ENCODE measurements at regions not wholly inside any gene's neighbourhood (a gene's known extent, or its start where the extent isn't known, plus 50 kb on each side); places are given as distances from the start of the nearest gene placed in this dataset.

GRCh38 chr13:104086210-104086609 is 1020.0 kb upstream of the SLC10A2 start:
- Histone ChIP-seq H3K4me3 (ENCODE audit: low read depth, low read length) (no peak overlapping the region), H3K27ac (ENCODE audit: insufficient read depth, low read length, poor library complexity, severe bottlenecking) (no peak overlapping the region), H3K27me3 (ENCODE audit: control insufficient read depth, insufficient read depth, low read length) (no peaks in the 10 kb centered on the region), H3K9me3 (ENCODE audit: control insufficient read depth in 2 of 2, low read length in 2 of 2) (peaks cover 6 to 8% of the 10 kb centered on the region in 2 experiments), H3K4me1 (ENCODE audit: control insufficient read depth, insufficient read depth, low read length, poor library complexity, severe bottlenecking) (no peaks in the 10 kb centered on the region), H3K36me3 (ENCODE audit: control insufficient read depth, insufficient read depth, low read length) (no peaks in the 10 kb centered on the region)
- Mint-ChIP-seq H3K36me3 (no peaks in the 10 kb centered on the region), H3K27me3 (no peaks in the 10 kb centered on the region), H3K9me3 (peaks cover 0 to 31% (median 8%) of the 10 kb centered on the region in 7 donors), H3K4me1 (no peaks in the 10 kb centered on the region), H3K27ac (no peak overlapping the region), H3K4me3 (no peak overlapping the region)
- ATAC-seq (ENCODE audit: low read depth in 2 of 2) (no peak), DNase-seq (no peak)

GRCh38 chr13:104085611-104086010 is 1019.4 kb upstream of the SLC10A2 start:
- H3K27ac ChIP-seq (ENCODE audit: insufficient read depth, low read length, poor library complexity, severe bottlenecking) = no peak overlapping the region
- no peak overlapping the region for H3K27ac Mint-ChIP-seq
- ATAC-seq (ENCODE audit: low read depth in 2 of 2) (no peak), DNase-seq (no peak)
- H3K4me1 Mint-ChIP-seq = no peaks in the 10 kb centered on the region
- no peaks in the 10 kb centered on the region for H3K27me3 ChIP-seq (ENCODE audit: control insufficient read depth, insufficient read depth, low read length)
- H3K36me3 ChIP-seq (ENCODE audit: control insufficient read depth, insufficient read depth, low read length) = no peaks in the 10 kb centered on the region
- peaks cover 6 to 8% of the 10 kb centered on the region in 2 experiments for H3K9me3 ChIP-seq (ENCODE audit: control insufficient read depth in 2 of 2, low read length in 2 of 2)
- no peak overlapping the region for H3K4me3 Mint-ChIP-seq
- H3K36me3 Mint-ChIP-seq = no peaks in the 10 kb centered on the region
- no peaks in the 10 kb centered on the region for H3K27me3 Mint-ChIP-seq
- H3K9me3 Mint-ChIP-seq = peaks cover 0 to 27% (median 8%) of the 10 kb centered on the region in 7 donors
- H3K4me1 ChIP-seq (ENCODE audit: control insufficient read depth, insufficient read depth, low read length, poor library complexity, severe bottlenecking) = no peaks in the 10 kb centered on the region
- no peak overlapping the region for H3K4me3 ChIP-seq (ENCODE audit: low read depth, low read length)

GRCh38 chr13:104074326-104074725 is 1008.1 kb upstream of the SLC10A2 start:
- no peaks in the 10 kb centered on the region for H3K4me1 Mint-ChIP-seq
- no peaks in the 10 kb centered on the region for H3K36me3 Mint-ChIP-seq
- Histone ChIP-seq H3K4me3 (ENCODE audit: low read depth, low read length) (no peak overlapping the region), H3K4me1 (ENCODE audit: control insufficient read depth, insufficient read depth, low read length, poor library complexity, severe bottlenecking) (no peaks in the 10 kb centered on the region), H3K27ac (ENCODE audit: insufficient read depth, low read length, poor library complexity, severe bottlenecking) (no peak overlapping the region), H3K9me3 (ENCODE audit: control insufficient read depth in 2 of 2, low read length in 2 of 2) (peaks cover 0 to 4% of the 10 kb centered on the region in 2 experiments), H3K36me3 (ENCODE audit: control insufficient read depth, insufficient read depth, low read length) (no peaks in the 10 kb centered on the region), H3K27me3 (ENCODE audit: control insufficient read depth, insufficient read depth, low read length) (no peaks in the 10 kb centered on the region)
- H3K4me3 Mint-ChIP-seq = no peak overlapping the region
- H3K9me3 Mint-ChIP-seq = peaks cover 0 to 31% (median 4%) of the 10 kb centered on the region in 7 donors
- ATAC-seq (ENCODE audit: low read depth in 2 of 2) (no peak), DNase-seq (no peak)
- H3K27me3 Mint-ChIP-seq = no peaks in the 10 kb centered on the region
- H3K27ac Mint-ChIP-seq = no peak overlapping the region

- Histone ChIP-seq H3K27me3 (ENCODE audit: control insufficient read depth, insufficient read depth, low read length) (no peaks in the 10 kb centered on the region), H3K9me3 (ENCODE audit: control insufficient read depth in 2 of 2, low read length in 2 of 2) (peaks cover 0 to 5% of the 10 kb centered on the region in 2 experiments), H3K4me3 (ENCODE audit: low read depth, low read length) (no peak overlapping the region), H3K4me1 (ENCODE audit: control insufficient read depth, insufficient read depth, low read length, poor library complexity, severe bottlenecking) (no peaks in the 10 kb centered on the region), H3K27ac (ENCODE audit: insufficient read depth, low read length, poor library complexity, severe bottlenecking) (no peak overlapping the region), H3K36me3 (ENCODE audit: control insufficient read depth, insufficient read depth, low read length) (no peaks in the 10 kb centered on the region)
- no peak for DNase-seq
- peaks cover 0 to 24% (median 2%) of the 10 kb centered on the region in 7 donors for H3K9me3 Mint-ChIP-seq
- no peak overlapping the region for H3K27ac Mint-ChIP-seq
- ATAC-seq (ENCODE audit: low read depth in 2 of 2) = no peak
- H3K36me3 Mint-ChIP-seq = no peaks in the 10 kb centered on the region
- no peak overlapping the region for H3K4me3 Mint-ChIP-seq
- no peaks in the 10 kb centered on the region for H3K27me3 Mint-ChIP-seq
- no peaks in the 10 kb centered on the region for H3K4me1 Mint-ChIP-seq
These were observed 1005.6 kb upstream of the SLC10A2 start for GRCh38 chr13:104071806-104072205.

- Mint-ChIP-seq H3K9me3 (peaks cover 0 to 22% (median 14%) of the 10 kb centered on the region in 7 donors), H3K27me3 (no peaks in the 10 kb centered on the region), H3K27ac (no peak overlapping the region), H3K4me1 (no peaks in the 10 kb centered on the region), H3K36me3 (no peaks in the 10 kb centered on the region), H3K4me3 (peak overlapping the region in 1 of 4 donors; percentile 61)
- Histone ChIP-seq H3K9me3 (ENCODE audit: control insufficient read depth in 2 of 2, low read length in 2 of 2) (peaks cover 0 to 5% of the 10 kb centered on the region in 2 experiments), H3K4me1 (ENCODE audit: control insufficient read depth, insufficient read depth, low read length, poor library complexity, severe bottlenecking) (no peaks in the 10 kb centered on the region), H3K36me3 (ENCODE audit: control insufficient read depth, insufficient read depth, low read length) (no peaks in the 10 kb centered on the region), H3K27me3 (ENCODE audit: control insufficient read depth, insufficient read depth, low read length) (no peaks in the 10 kb centered on the region), H3K4me3 (ENCODE audit: low read depth, low read length) (no peak overlapping the region), H3K27ac (ENCODE audit: insufficient read depth, low read length, poor library complexity, severe bottlenecking) (no peak overlapping the region)
- DNase-seq (no peak), ATAC-seq (ENCODE audit: low read depth in 2 of 2) (no peak)
These were observed 999.1 kb upstream of the SLC10A2 start for GRCh38 chr13:104065328-104065727.

- Mint-ChIP-seq H3K9me3 (peaks cover 2 to 34% (median 10%) of the 10 kb centered on the region in 7 donors), H3K27ac (no peak overlapping the region), H3K4me1 (no peaks in the 10 kb centered on the region), H3K4me3 (no peak overlapping the region), H3K27me3 (no peaks in the 10 kb centered on the region), H3K36me3 (no peaks in the 10 kb centered on the region)
- no peaks in the 10 kb centered on the region for H3K27me3 ChIP-seq (ENCODE audit: control insufficient read depth, insufficient read depth, low read length)
- DNase-seq = no peak
- peaks cover 0 to 2% of the 10 kb centered on the region in 2 experiments for H3K9me3 ChIP-seq (ENCODE audit: control insufficient read depth in 2 of 2, low read length in 2 of 2)
- H3K4me1 ChIP-seq (ENCODE audit: control insufficient read depth, insufficient read depth, low read length, poor library complexity, severe bottlenecking) = no peaks in the 10 kb centered on the region
- no peak for ATAC-seq (ENCODE audit: low read depth in 2 of 2)
- H3K36me3 ChIP-seq (ENCODE audit: control insufficient read depth, insufficient read depth, low read length) = no peaks in the 10 kb centered on the region
- H3K4me3 ChIP-seq (ENCODE audit: low read depth, low read length) = no peak overlapping the region
- no peak overlapping the region for H3K27ac ChIP-seq (ENCODE audit: insufficient read depth, low read length, poor library complexity, severe bottlenecking)
These were observed 991.6 kb upstream of the SLC10A2 start for GRCh38 chr13:104057861-104058260.

GRCh38 chr13:104045907-104046306 is 979.7 kb upstream of the SLC10A2 start:
- peaks cover 0 to 5% (median 0%) of the 10 kb centered on the region in 4 donors for H3K4me1 Mint-ChIP-seq
- no peaks in the 10 kb centered on the region for H3K4me1 ChIP-seq (ENCODE audit: control insufficient read depth, insufficient read depth, low read length, poor library complexity, severe bottlenecking)
- DNase-seq = no peak
- H3K9me3 ChIP-seq (ENCODE audit: control insufficient read depth in 2 of 2, low read length in 2 of 2) = no peaks in the 10 kb centered on the region
- H3K36me3 Mint-ChIP-seq = no peaks in the 10 kb centered on the region
- H3K4me3 ChIP-seq (ENCODE audit: low read depth, low read length) = no peak overlapping the region
- no peaks in the 10 kb centered on the region for H3K27me3 ChIP-seq (ENCODE audit: control insufficient read depth, insufficient read depth, low read length)
- no peak for ATAC-seq (ENCODE audit: low read depth in 2 of 2)
- no peak overlapping the region for H3K27ac ChIP-seq (ENCODE audit: insufficient read depth, low read length, poor library complexity, severe bottlenecking)
- H3K27me3 Mint-ChIP-seq = no peaks in the 10 kb centered on the region
- no peak overlapping the region for H3K27ac Mint-ChIP-seq
- H3K9me3 Mint-ChIP-seq = peaks cover 3 to 24% (median 7%) of the 10 kb centered on the region in 7 donors
- H3K4me3 Mint-ChIP-seq = no peak overlapping the region
- H3K36me3 ChIP-seq (ENCODE audit: control insufficient read depth, insufficient read depth, low read length) = no peaks in the 10 kb centered on the region

GRCh38 chr13:104043184-104043583 is 977.0 kb upstream of the SLC10A2 start:
- Histone ChIP-seq H3K27ac (ENCODE audit: insufficient read depth, low read length, poor library complexity, severe bottlenecking) (no peak overlapping the region), H3K36me3 (ENCODE audit: control insufficient read depth, insufficient read depth, low read length) (no peaks in the 10 kb centered on the region), H3K9me3 (ENCODE audit: control insufficient read depth in 2 of 2, low read length in 2 of 2) (no peaks in the 10 kb centered on the region), H3K27me3 (ENCODE audit: control insufficient read depth, insufficient read depth, low read length) (no peaks in the 10 kb centered on the region), H3K4me3 (ENCODE audit: low read depth, low read length) (no peak overlapping the region), H3K4me1 (ENCODE audit: control insufficient read depth, insufficient read depth, low read length, poor library complexity, severe bottlenecking) (no peaks in the 10 kb centered on the region)
- Mint-ChIP-seq H3K27me3 (no peaks in the 10 kb centered on the region), H3K27ac (no peak overlapping the region), H3K4me1 (peaks cover 0 to 5% (median 0%) of the 10 kb centered on the region in 4 donors), H3K4me3 (no peak overlapping the region), H3K9me3 (peaks cover 2 to 39% (median 6%) of the 10 kb centered on the region in 7 donors), H3K36me3 (no peaks in the 10 kb centered on the region)
- ATAC-seq (ENCODE audit: low read depth in 2 of 2) = no peak
- DNase-seq = no peak

All from CD4-positive, CD25-positive, alpha-beta regulatory T cell (primary cell).